Spinal cord (tissue), 9 donors: ENCODE measurements at regions not wholly inside any gene's neighbourhood (a gene's known extent, or its start where the extent isn't known, plus 50 kb on each side); places are given as distances from the start of the nearest gene placed in this dataset.
A peak's percentile ranks its signal among the peaks of the same experiment; 100 is the strongest.
"Not testable (repeated sequence)": the region's sequence is repeated elsewhere in the genome, so short reads cannot be mapped to it uniquely, and the experiment has no call there.

ENCODE experiments used
- DNase-seq, 6 donors: peaks; one replicate each; pipeline versions ENCODE4 v3.0.0 to v3.0.0-alpha.2; 2013 to 2015; ENCODE audit warnings: low spot score in 6 of 6, low read depth in 4 of 6
- H3K27ac ChIP-seq: one replicate; pipeline ENCODE4 v1.5.1; 2013; ENCODE audit warnings: low read depth, low read length, control low read depth
- H3K27me3 ChIP-seq: one replicate; pipeline ENCODE4 v1.6.1; 2013; ENCODE audit warnings: low read length; ENCODE audit not compliant: control insufficient read depth, insufficient read depth
- H3K36me3 ChIP-seq: one replicate; pipeline ENCODE4 v1.6.1; 2013; ENCODE audit warnings: low read length; ENCODE audit not compliant: control insufficient read depth, insufficient read depth
- H3K4me1 ChIP-seq: one replicate; pipeline ENCODE4 v1.6.1; 2013; ENCODE audit warnings: low read length; ENCODE audit not compliant: control insufficient read depth, insufficient read depth
- H3K4me3 ChIP-seq: one replicate; pipeline ENCODE4 v1.5.1; 2013; ENCODE audit warnings: low read depth, low read length, control low read depth
- H3K9me3 ChIP-seq: one replicate; pipeline ENCODE4 v1.6.1; 2013; ENCODE audit warnings: low read length; ENCODE audit not compliant: control insufficient read depth, insufficient read depth
- WGBS: methylation state at CpG from one replicate; pipeline ENCODE4 v1.1.5; 2013; ENCODE audit warnings: missing lambda C conversion rate; ENCODE audit not compliant: insufficient coverage; 5-methylcytosine and 5-hydroxymethylcytosine counted together
- donor health status: healthy.

DNA sequence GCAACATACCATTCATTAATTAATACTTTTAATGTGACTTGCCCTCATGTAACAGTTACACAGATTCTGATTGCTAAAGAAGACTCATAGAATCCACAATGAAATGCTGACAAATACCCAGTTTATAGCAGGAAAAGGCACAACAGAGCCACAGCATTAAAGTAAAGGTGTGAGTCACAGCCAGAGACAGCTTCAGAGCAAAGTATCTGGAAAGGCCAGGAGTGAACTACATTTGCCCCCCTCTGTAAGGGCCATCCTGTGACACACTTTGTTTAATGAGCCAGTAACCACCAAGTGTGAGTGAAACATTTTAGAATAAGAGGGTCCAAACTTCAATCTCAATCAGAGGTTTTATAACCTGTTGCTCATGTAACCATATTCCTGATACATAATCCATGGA, 133.8 kb upstream of the TACR3 start:
- DNase-seq: no peak
- no peaks in the 10 kb centered on the region for H3K9me3 ChIP-seq
- no peak overlapping the region for H3K4me3 ChIP-seq
- no peaks in the 10 kb centered on the region for H3K36me3 ChIP-seq
- H3K27ac ChIP-seq: no peak overlapping the region
- no peaks in the 10 kb centered on the region for H3K4me1 ChIP-seq
- H3K27me3 ChIP-seq: no peaks in the 10 kb centered on the region

DNA sequence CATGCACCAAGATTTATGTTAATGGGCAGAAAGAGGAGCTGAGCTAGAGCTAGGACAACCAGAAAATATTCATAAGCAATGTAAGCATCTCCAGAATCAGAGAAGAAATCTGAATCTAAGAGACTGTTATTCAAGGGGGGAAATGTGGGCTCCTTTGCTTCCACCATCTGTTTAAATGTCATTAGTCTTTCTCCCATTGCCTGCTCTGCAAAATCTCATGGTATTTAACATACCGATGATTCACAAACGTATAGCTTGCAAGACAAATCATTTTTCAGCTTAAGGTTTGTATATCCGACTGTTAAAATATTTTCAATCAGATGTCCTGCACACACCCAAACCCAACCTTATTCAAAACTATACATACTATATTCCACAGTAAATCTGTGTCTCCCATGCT, 133.4 kb upstream of the TACR3 start:
- Histone ChIP-seq H3K9me3 (peaks cover 3% of the 10 kb centered on the region), H3K27ac (no peak overlapping the region), H3K36me3 (no peaks in the 10 kb centered on the region), H3K4me1 (no peaks in the 10 kb centered on the region), H3K27me3 (no peaks in the 10 kb centered on the region), H3K4me3 (no peak overlapping the region)
- peak in 1 of 6 donors; percentile 23 for DNase-seq
- WGBS: 84% methylated on average over 3 of the region's 3 CpGs

DNA sequence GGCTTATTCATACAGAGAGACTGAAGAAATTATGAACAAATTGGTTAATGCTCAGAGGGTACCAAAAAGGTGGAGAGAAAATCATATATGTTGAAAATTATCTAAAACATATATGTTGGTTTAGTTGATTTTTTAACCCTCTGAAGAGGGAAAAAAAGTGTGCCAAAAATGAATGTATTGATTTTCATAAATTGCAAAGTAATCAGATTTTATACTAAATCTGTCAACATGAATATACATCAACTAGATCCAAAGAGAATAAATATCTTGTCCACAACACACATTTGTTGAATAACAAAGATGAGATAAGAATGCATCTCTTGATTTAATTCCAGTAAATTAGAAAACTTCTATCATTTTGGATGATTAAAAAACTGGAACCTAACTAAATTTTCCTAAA, 125.3 kb upstream of the TACR3 start:
- Histone ChIP-seq H3K9me3 (peaks cover 3% of the 10 kb centered on the region), H3K4me1 (no peaks in the 10 kb centered on the region), H3K27ac (no peak overlapping the region), H3K27me3 (no peaks in the 10 kb centered on the region), H3K36me3 (no peaks in the 10 kb centered on the region), H3K4me3 (no peak overlapping the region)
- no peak for DNase-seq

DNA sequence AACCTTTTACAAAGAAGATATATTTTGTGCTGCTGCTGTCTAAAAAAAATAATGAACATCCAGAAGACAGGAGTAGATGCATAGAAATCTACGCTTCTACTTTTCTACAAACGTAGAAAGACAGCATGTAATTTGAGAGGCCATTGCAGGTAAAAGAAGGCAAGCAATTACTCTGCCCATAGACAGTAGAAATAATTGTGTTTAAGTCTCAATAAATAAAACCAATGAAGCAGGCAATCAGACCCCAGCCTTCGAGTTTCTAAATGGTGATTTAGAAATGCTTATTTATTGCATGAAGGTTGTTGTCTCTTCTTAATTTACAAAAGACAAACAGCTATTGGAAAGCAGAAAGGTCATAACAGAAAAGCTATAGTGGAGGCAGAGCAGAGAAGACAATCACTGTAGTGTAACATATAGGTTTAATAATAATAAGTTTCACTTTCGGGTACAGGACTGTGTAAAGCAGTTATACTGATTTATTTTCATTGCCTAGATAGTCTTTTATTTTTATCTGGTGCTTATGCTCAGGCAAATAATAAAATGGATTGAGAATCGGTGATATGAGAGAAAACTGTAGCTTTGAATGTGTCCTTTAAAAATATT, 123.0 kb upstream of the TACR3 start:
- Histone ChIP-seq H3K4me1 (no peaks in the 10 kb centered on the region), H3K9me3 (no peaks in the 10 kb centered on the region), H3K27ac (no peak overlapping the region), H3K36me3 (no peaks in the 10 kb centered on the region), H3K4me3 (no peak overlapping the region), H3K27me3 (no peaks in the 10 kb centered on the region)
- WGBS: 100% methylated on average over 1 of the region's 5 CpGs
- DNase-seq: peak in 1 of 6 donors; percentile 58

DNA sequence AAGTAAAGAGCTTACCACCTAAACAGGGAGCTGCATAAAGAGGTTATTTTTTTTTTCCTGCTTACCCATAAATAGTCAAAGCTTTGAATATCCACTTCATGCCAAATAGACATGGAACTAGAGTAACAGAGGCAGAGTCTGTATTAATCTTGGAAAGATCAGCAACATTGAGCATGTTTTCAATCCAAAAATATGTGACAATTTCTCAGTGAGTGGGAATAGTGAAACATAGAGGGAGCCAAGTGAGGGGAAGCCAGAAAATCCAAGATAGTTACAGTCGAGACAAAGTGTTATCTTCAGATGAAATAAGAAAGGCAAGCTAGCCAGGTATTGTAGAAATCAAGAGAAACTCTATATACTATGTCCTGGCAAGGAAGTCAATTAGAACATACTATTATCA, 122.3 kb upstream of the TACR3 start:
- Histone ChIP-seq H3K27me3 (no peaks in the 10 kb centered on the region), H3K27ac (no peak overlapping the region), H3K4me3 (no peak overlapping the region), H3K4me1 (no peaks in the 10 kb centered on the region), H3K9me3 (no peaks in the 10 kb centered on the region), H3K36me3 (no peaks in the 10 kb centered on the region)
- peak in 1 of 6 donors; percentile 75 for DNase-seq
- no CpG with 5 or more reads among the region's 1 CpG for WGBS

DNA sequence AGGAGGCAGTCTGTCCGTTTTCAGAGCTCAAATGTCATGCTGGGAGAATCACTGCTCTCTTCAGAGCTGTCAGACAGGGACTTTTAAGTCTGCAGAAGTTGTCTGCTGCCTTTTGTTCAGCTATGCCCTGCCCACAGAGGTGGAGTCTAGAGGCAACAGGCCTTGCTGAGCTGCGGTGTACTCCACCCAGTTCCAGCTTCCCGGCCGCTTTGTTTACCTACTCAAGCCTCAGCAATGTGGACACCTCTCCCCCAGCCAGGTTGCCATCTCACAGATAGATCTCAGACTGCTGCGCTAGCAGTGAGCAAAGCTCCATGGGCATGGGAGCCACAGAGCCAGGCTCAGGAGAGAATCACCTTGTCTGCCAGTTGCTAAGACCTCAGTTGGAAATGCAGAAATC, 90.5 kb upstream of the TACR3 start:
- not testable (repeated sequence) for H3K4me1 ChIP-seq, H3K9me3 ChIP-seq, H3K4me3 ChIP-seq, H3K27me3 ChIP-seq, H3K36me3 ChIP-seq, H3K27ac ChIP-seq, DNase-seq
- WGBS: 63% methylated on average over 5 of the region's 5 CpGs

DNA sequence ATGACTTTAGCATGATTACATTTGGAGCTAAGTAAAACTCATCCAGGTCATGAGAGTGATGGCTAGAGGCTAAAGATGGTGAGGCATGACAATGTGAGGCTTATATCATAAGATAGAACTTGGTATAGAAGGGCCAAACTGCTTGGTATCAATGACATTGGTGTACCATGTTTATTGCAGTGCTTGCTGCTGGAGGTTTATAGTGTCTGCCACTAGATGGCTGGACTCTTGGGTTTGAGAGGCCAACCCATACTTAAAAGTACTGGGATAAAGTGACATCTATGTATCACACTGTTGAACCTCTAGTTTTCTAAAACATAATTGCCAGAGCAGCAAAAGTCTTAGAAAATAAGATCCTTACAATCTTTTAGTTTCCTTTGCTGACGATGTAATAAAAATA, 83.0 kb upstream of the TACR3 start:
- no peaks in the 10 kb centered on the region for H3K36me3 ChIP-seq
- no peaks in the 10 kb centered on the region for H3K9me3 ChIP-seq
- no peak overlapping the region for H3K27ac ChIP-seq
- H3K4me1 ChIP-seq: no peaks in the 10 kb centered on the region
- H3K27me3 ChIP-seq: no peaks in the 10 kb centered on the region
- WGBS: no CpG with 5 or more reads among the region's 1 CpG
- DNase-seq: no peak
- no peak overlapping the region for H3K4me3 ChIP-seq

DNA sequence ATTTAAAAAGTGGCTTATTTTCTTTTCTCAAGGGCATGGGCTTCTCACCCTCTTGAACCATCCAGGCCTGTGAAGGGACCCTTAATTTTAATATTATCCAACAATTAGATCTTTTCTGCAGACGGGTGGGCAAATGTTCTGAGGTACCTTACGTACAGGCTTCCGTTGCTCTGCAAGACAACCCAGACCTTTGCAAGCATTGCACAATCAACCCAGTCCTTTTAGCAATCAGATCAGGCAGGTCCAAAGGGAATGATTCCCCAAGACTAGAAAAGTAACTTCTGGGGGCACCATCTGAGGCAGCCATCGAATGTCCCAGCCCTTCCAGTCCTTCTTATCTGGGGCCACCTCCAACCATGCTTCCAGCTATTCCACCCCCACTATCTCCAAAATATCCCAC, 67.3 kb upstream of the TACR3 start:
- Histone ChIP-seq H3K36me3 (no peaks in the 10 kb centered on the region), H3K27me3 (no peaks in the 10 kb centered on the region), H3K4me1 (no peaks in the 10 kb centered on the region), H3K27ac (no peak overlapping the region), H3K4me3 (no peak overlapping the region), H3K9me3 (peaks cover 7% of the 10 kb centered on the region)
- 91% methylated on average over 4 of the region's 4 CpGs for WGBS
- no peak for DNase-seq

DNA sequence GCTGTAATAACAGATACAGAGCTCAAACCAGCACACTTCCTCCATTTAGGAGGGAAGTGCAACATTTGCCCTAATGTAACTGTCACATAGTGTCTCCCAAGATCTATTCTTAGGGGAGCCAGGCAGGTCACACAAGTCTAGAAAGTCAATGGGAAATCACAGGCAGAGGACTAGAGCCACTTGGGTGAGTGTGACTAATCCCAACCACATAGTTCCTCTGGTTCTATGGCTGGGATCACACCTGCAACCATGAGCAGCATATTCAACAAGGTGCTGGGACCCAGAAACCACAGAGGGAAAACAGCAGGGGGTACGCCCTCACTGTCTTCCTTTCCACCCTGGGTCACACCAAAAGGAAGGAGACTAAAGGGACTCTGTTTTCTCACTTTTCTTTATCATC, 66.8 kb upstream of the TACR3 start:
- Histone ChIP-seq H3K27ac (no peak overlapping the region), H3K36me3 (no peaks in the 10 kb centered on the region), H3K9me3 (peaks cover 7% of the 10 kb centered on the region), H3K4me1 (no peaks in the 10 kb centered on the region), H3K4me3 (no peak overlapping the region), H3K27me3 (no peaks in the 10 kb centered on the region)
- no peak for DNase-seq
- WGBS: 20% methylated on average over 1 of the region's 1 CpG

DNA sequence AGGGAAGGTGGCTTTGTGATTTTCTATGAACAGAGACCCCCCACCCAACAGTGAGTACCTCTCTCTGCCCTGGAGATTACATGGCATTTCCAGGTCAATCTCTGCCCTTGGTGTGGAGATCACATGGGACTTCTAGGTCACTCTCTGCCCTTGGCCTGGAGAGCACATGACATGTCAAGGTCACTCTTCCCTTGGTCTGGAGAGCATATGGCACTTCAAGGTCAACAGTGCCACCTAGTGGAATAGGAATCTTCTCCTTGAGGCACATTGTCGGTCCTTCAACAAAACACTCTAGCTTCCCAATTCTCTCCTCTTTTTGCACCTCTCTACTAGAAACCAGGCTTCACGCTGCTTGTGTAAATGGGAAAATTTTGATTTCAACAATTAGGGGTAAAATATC, 66.2 kb upstream of the TACR3 start:
- WGBS: no CpG with 5 or more reads among the region's 2 CpGs

More for the DNA sequence above, 66.2 kb upstream of the TACR3 start:
- Histone ChIP-seq H3K27ac (no peak overlapping the region), H3K36me3 (no peaks in the 10 kb centered on the region), H3K9me3 (peaks cover 7% of the 10 kb centered on the region), H3K27me3 (no peaks in the 10 kb centered on the region), H3K4me3 (no peak overlapping the region), H3K4me1 (no peaks in the 10 kb centered on the region)
- peak in 1 of 6 donors; percentile 9 for DNase-seq
